GM18507 (cell line): ENCODE measurements at regions not wholly inside any gene's neighbourhood (a gene's known extent, or its start where the extent isn't known, plus 50 kb on each side); places are given as distances from the start of the nearest gene placed in this dataset.

Experiments used
- DNase-seq: peaks from one replicate; pipeline ENCODE4 v3.0.0; 2011; ENCODE audit warnings: low read depth; ENCODE audit not compliant: insufficient read length; ENCODE audit errors: extremely low spot score
- FAIRE-seq: peaks from 2 replicates; lab custom pipeline; 2011; peaks lifted over from hg19 to GRCh38; lab: Jason Lieb, UNC

- DNase-seq (no peak), FAIRE-seq (no peak)
Observed at GRCh38 chr9:85431339-85432102, 310.2 kb downstream of the AGTPBP1 start.

GRCh38 chr9:85430659-85431338 is 311.0 kb downstream of the AGTPBP1 start:
- FAIRE-seq (no peak), DNase-seq (no peak)

GRCh38 chr9:85428230-85428629 is 313.5 kb downstream of the AGTPBP1 start:
- DNase-seq (no peak), FAIRE-seq (no peak)

GRCh38 chr9:85427772-85428171 is 314.0 kb downstream of the AGTPBP1 start:
- DNase-seq (no peak), FAIRE-seq (no peak)

GRCh38 chr9:85425153-85425611 is 316.6 kb downstream of the AGTPBP1 start:
- DNase-seq, result peak; percentile 45
- FAIRE-seq, result peak; percentile 76

- FAIRE-seq, result no peak
- DNase-seq, result no peak
Observed at GRCh38 chr9:85423422-85423821, 318.3 kb downstream of the AGTPBP1 start.

- no peak for DNase-seq
- no peak for FAIRE-seq
Observed at GRCh38 chr9:85421641-85422040, 320.1 kb downstream of the AGTPBP1 start.

- FAIRE-seq (no peak), DNase-seq (no peak)
Observed at GRCh38 chr9:85420750-85421149, 321.0 kb downstream of the AGTPBP1 start.

GRCh38 chr9:85417674-85418073 is 324.1 kb downstream of the AGTPBP1 start:
- FAIRE-seq (no peak), DNase-seq (no peak)

GRCh38 chr9:85416715-85417114 is 325.0 kb downstream of the AGTPBP1 start:
- no peak for FAIRE-seq
- DNase-seq, result no peak

- FAIRE-seq (no peak), DNase-seq (no peak)
Observed at GRCh38 chr9:85414390-85414789, 327.4 kb downstream of the AGTPBP1 start.

- DNase-seq (no peak), FAIRE-seq (no peak)
Observed at GRCh38 chr9:85408494-85408893, 333.3 kb downstream of the AGTPBP1 start.

- FAIRE-seq (no peak), DNase-seq (no peak)
Observed at GRCh38 chr9:85405566-85405950, 336.2 kb downstream of the AGTPBP1 start.

- DNase-seq, result no peak
- no peak for FAIRE-seq
Observed at GRCh38 chr9:85404911-85405565, 336.7 kb downstream of the AGTPBP1 start.

GRCh38 chr9:85402551-85402950 is 339.2 kb downstream of the AGTPBP1 start:
- no peak for DNase-seq
- no peak for FAIRE-seq

- no peak for FAIRE-seq
- DNase-seq, result no peak
Observed at GRCh38 chr9:85401998-85402397, 339.8 kb downstream of the AGTPBP1 start.

- no peak for FAIRE-seq
- no peak for DNase-seq
Observed at GRCh38 chr9:85397005-85397404, 344.7 kb downstream of the AGTPBP1 start.

- DNase-seq, result no peak
- no peak for FAIRE-seq
Observed at GRCh38 chr9:85392260-85392659, 349.5 kb downstream of the AGTPBP1 start.

GRCh38 chr9:85377731-85378289 is 363.9 kb downstream of the AGTPBP1 start:
- FAIRE-seq, result no peak
- no peak for DNase-seq

GRCh38 chr9:85368781-85369180 is 373.0 kb downstream of the AGTPBP1 start:
- FAIRE-seq, result no peak
- DNase-seq, result no peak
